ENCODE measurements at regions not wholly inside any gene's neighbourhood (a gene's known extent, or its start where the extent isn't known, plus 50 kb on each side); places are given as distances from the start of the nearest gene placed in this dataset.

DNA sequence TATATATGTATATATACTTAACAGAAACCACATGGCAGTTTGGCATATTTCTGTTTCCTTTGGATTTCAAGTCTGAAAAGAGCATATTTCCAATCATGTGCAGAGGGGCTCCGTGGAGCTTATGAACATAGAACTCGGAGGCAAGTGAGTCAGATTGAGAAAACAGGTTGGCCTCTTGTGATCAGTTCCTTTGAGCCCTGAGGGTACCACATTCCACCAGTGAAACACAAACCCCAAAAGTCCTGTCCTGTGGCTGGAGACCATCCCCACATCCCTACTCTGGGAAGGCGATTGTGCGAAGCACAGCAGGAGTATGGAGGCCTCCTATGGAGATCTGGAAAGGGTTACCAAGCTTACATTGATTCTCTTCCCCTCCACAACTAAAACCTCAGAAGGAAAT lies 196.7 kb upstream of the TMEM72 start:
- H3K9me3 ChIP-seq (replicated peaks in 1 of 2; ENCODE audit: control insufficient read depth in 2 of 2, insufficient read depth in 1 of 2, low read depth in 1 of 2, low read length in 2 of 2): no peaks in the 10 kb centered on the region
- H3K36me3 ChIP-seq (replicated peaks in 1 of 2; ENCODE audit: control insufficient read depth in 2 of 2, insufficient read depth in 2 of 2, low read length in 2 of 2): no peaks in the 10 kb centered on the region
- no peak overlapping the region for H3K18ac ChIP-seq (ENCODE audit: low read length)
- no peak overlapping the region for H3K4me3 ChIP-seq (ENCODE audit: low read length in 2 of 2)
- no peak overlapping the region for H4K91ac ChIP-seq (ENCODE audit: low read depth, low read length, poor library complexity)
- H3K79me1 ChIP-seq (ENCODE audit: low read depth, low read length): no peaks in the 10 kb centered on the region
- no peak overlapping the region for H2BK120ac ChIP-seq (ENCODE audit: low read depth, low read length)
- H2BK15ac ChIP-seq (ENCODE audit: low read length): no peak overlapping the region
- H3K9ac ChIP-seq (ENCODE audit: low read depth, low read length, poor library complexity): no peak overlapping the region
- H3K4me1 ChIP-seq (ENCODE audit: control insufficient read depth in 2 of 2, insufficient read depth in 1 of 2, low read depth in 1 of 2, low read length in 2 of 2): no peaks in the 10 kb centered on the region
- H2BK5ac ChIP-seq (ENCODE audit: low read length): no peak overlapping the region
- no peak overlapping the region for H4K8ac ChIP-seq (ENCODE audit: low read depth, low read length)
- H3K23ac ChIP-seq (ENCODE audit: low read depth, low read length, poor library complexity): no peak overlapping the region
- no peak overlapping the region for H2AFZ ChIP-seq (ENCODE audit: low read length)
- no peaks in the 10 kb centered on the region for H3K27me3 ChIP-seq (ENCODE audit: control insufficient read depth in 3 of 3, insufficient read depth in 3 of 3, low read depth in 1 of 3, low read length in 3 of 3)
- no peak for DNase-seq (ENCODE audit: low spot score)
- H3K4me2 ChIP-seq (ENCODE audit: insufficient read depth, low read length, poor library complexity, severe bottlenecking): no peak overlapping the region
- WGBS, 2 donors (ENCODE audit: extremely low coverage in 2 of 2, insufficient read length in 2 of 2, insufficient replicate concordance in 1 of 2): no CpG with 5 or more reads among the region's 4 CpGs
- no peak overlapping the region for H3K27ac ChIP-seq (replicated peaks; ENCODE audit: low read length)
- H3K4ac ChIP-seq (ENCODE audit: low read length): no peak overlapping the region
- H3K14ac ChIP-seq (ENCODE audit: low read length): no peak overlapping the region
- no peak overlapping the region for H2AK5ac ChIP-seq (ENCODE audit: low read depth, low read length)
- no peak overlapping the region for H2BK12ac ChIP-seq (ENCODE audit: low read length)

DNA sequence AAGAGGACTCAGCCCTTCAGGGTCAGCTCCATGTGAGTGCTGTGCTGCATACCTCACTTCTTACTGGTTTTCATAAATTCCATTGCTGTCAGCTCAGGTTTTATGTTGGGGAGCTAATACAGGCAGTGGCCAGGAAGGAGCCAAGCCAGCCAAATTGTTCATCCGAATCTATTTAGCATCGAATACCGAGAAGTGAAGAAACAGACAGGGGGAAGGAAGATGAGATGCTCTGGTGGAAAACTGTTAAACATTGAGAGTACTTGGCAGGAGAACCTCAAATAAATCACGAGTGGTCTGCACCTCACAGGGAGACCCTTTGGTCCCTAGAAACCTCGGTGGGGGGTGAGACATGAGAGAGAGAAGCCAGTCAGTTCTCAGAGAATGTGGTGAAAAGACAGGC lies 196.0 kb upstream of the TMEM72 start:
- Histone ChIP-seq H3K36me3 (replicated peaks in 1 of 2; ENCODE audit: control insufficient read depth in 2 of 2, insufficient read depth in 2 of 2, low read length in 2 of 2) (no peaks in the 10 kb centered on the region), H2BK5ac (ENCODE audit: low read length) (no peak overlapping the region), H3K4ac (ENCODE audit: low read length) (no peak overlapping the region), H3K9me3 (replicated peaks in 1 of 2; ENCODE audit: control insufficient read depth in 2 of 2, insufficient read depth in 1 of 2, low read depth in 1 of 2, low read length in 2 of 2) (no peaks in the 10 kb centered on the region), H3K23ac (ENCODE audit: low read depth, low read length, poor library complexity) (no peak overlapping the region), H2AFZ (ENCODE audit: low read length) (peak overlapping the region; percentile 3), H3K14ac (ENCODE audit: low read length) (no peak overlapping the region), H3K4me3 (ENCODE audit: low read length in 2 of 2) (no peak overlapping the region), H3K9ac (ENCODE audit: low read depth, low read length, poor library complexity) (no peak overlapping the region), H3K18ac (ENCODE audit: low read length) (no peak overlapping the region), H3K4me1 (ENCODE audit: control insufficient read depth in 2 of 2, insufficient read depth in 1 of 2, low read depth in 1 of 2, low read length in 2 of 2) (no peaks in the 10 kb centered on the region), H3K79me1 (ENCODE audit: low read depth, low read length) (no peaks in the 10 kb centered on the region), H2BK12ac (ENCODE audit: low read length) (no peak overlapping the region), H4K8ac (ENCODE audit: low read depth, low read length) (no peak overlapping the region), H3K4me2 (ENCODE audit: insufficient read depth, low read length, poor library complexity, severe bottlenecking) (no peak overlapping the region), H2BK120ac (ENCODE audit: low read depth, low read length) (peak overlapping the region; percentile 43), H3K27ac (replicated peaks; ENCODE audit: low read length) (no peak overlapping the region), H2AK5ac (ENCODE audit: low read depth, low read length) (no peak overlapping the region), H3K27me3 (ENCODE audit: control insufficient read depth in 3 of 3, insufficient read depth in 3 of 3, low read depth in 1 of 3, low read length in 3 of 3) (no peaks in the 10 kb centered on the region), H4K91ac (ENCODE audit: low read depth, low read length, poor library complexity) (no peak overlapping the region), H2BK15ac (ENCODE audit: low read length) (no peak overlapping the region)
- DNase-seq (ENCODE audit: low spot score): no peak
- WGBS, 2 donors (ENCODE audit: extremely low coverage in 2 of 2, insufficient read length in 2 of 2, insufficient replicate concordance in 1 of 2): no CpG with 5 or more reads among the region's 5 CpGs

DNA sequence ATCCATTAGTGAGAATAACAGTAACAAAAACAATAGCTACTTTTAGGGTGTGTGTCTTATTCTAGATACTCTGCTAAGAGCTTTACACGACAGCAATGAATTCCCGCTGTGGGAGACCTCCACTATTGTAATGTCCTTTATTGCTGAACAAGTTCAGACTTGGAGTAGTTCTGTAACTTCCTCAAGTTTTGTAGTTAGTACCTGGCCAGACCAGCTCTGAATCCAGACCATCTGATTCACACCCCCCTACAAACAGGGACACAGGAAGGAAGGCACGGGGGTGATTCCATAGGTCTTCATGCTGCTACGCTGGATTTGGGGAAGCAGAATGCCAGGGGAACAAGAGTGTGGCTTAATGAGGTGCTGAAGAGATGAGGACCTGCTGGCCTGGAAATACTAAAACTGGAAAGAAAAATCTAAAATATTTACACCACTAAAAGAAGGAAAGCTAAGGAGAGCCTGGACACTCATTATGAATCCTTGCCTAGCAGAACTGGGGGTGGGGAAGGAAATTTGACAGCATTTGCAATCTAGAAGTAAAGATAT lies 194.6 kb upstream of the TMEM72 start:
- H3K4me1 ChIP-seq (ENCODE audit: control insufficient read depth in 2 of 2, insufficient read depth in 1 of 2, low read depth in 1 of 2, low read length in 2 of 2): no peaks in the 10 kb centered on the region
- no peak overlapping the region for H2BK15ac ChIP-seq (ENCODE audit: low read length)
- H3K23ac ChIP-seq (ENCODE audit: low read depth, low read length, poor library complexity): no peak overlapping the region
- H3K4ac ChIP-seq (ENCODE audit: low read length): no peak overlapping the region
- no peak overlapping the region for H3K18ac ChIP-seq (ENCODE audit: low read length)
- H2AK5ac ChIP-seq (ENCODE audit: low read depth, low read length): no peak overlapping the region
- H3K4me3 ChIP-seq (ENCODE audit: low read length in 2 of 2): no peak overlapping the region
- H2AFZ ChIP-seq (ENCODE audit: low read length): no peak overlapping the region
- no peak overlapping the region for H3K4me2 ChIP-seq (ENCODE audit: insufficient read depth, low read length, poor library complexity, severe bottlenecking)
- no peak overlapping the region for H4K8ac ChIP-seq (ENCODE audit: low read depth, low read length)
- H3K9me3 ChIP-seq (replicated peaks in 1 of 2; ENCODE audit: control insufficient read depth in 2 of 2, insufficient read depth in 1 of 2, low read depth in 1 of 2, low read length in 2 of 2): no peaks in the 10 kb centered on the region
- no peak for DNase-seq (ENCODE audit: low spot score)
- H3K14ac ChIP-seq (ENCODE audit: low read length): no peak overlapping the region
- H3K27me3 ChIP-seq (ENCODE audit: control insufficient read depth in 3 of 3, insufficient read depth in 3 of 3, low read depth in 1 of 3, low read length in 3 of 3): no peaks in the 10 kb centered on the region
- H3K36me3 ChIP-seq (replicated peaks in 1 of 2; ENCODE audit: control insufficient read depth in 2 of 2, insufficient read depth in 2 of 2, low read length in 2 of 2): no peaks in the 10 kb centered on the region
- H3K9ac ChIP-seq (ENCODE audit: low read depth, low read length, poor library complexity): no peak overlapping the region
- no peak overlapping the region for H2BK120ac ChIP-seq (ENCODE audit: low read depth, low read length)
- no peak overlapping the region for H2BK12ac ChIP-seq (ENCODE audit: low read length)
- no peaks in the 10 kb centered on the region for H3K79me1 ChIP-seq (ENCODE audit: low read depth, low read length)
- no peak overlapping the region for H4K91ac ChIP-seq (ENCODE audit: low read depth, low read length, poor library complexity)
- WGBS, 2 donors (ENCODE audit: extremely low coverage in 2 of 2, insufficient read length in 2 of 2, insufficient replicate concordance in 1 of 2): no CpG with 5 or more reads among the region's 4 CpGs
- H2BK5ac ChIP-seq (ENCODE audit: low read length): no peak overlapping the region
- no peak overlapping the region for H3K27ac ChIP-seq (replicated peaks; ENCODE audit: low read length)

DNA sequence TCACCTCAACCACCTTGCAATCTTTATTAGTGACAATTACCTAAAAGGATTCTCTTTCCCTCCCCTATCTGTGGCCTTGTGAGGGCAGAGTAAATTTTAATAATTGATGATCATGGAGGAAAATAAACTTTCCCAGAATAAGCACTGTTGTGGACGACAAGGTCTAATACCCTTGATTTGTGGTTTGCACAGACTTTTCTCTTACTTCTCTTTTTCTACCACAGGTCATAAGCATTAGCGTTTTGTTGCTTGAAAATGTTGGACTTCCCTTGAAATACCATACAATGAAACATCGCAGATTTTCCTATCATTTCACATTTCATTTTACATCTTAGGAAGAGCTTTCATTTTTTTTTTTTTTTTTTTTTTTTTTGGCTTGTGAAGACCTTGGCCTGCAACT lies 188.1 kb upstream of the TMEM72 start:
- no peak overlapping the region for H2AFZ ChIP-seq (ENCODE audit: low read length)
- no peaks in the 10 kb centered on the region for H3K79me1 ChIP-seq (ENCODE audit: low read depth, low read length)
- no peak overlapping the region for H3K14ac ChIP-seq (ENCODE audit: low read length)
- H2BK120ac ChIP-seq (ENCODE audit: low read depth, low read length): no peak overlapping the region
- no peak overlapping the region for H3K4me3 ChIP-seq (ENCODE audit: low read length in 2 of 2)
- no peak overlapping the region for H2BK12ac ChIP-seq (ENCODE audit: low read length)
- no peak overlapping the region for H2BK5ac ChIP-seq (ENCODE audit: low read length)
- no peak overlapping the region for H4K91ac ChIP-seq (ENCODE audit: low read depth, low read length, poor library complexity)
- H4K8ac ChIP-seq (ENCODE audit: low read depth, low read length): no peak overlapping the region
- H3K23ac ChIP-seq (ENCODE audit: low read depth, low read length, poor library complexity): no peak overlapping the region
- no peak overlapping the region for H3K27ac ChIP-seq (replicated peaks; ENCODE audit: low read length)
- H3K18ac ChIP-seq (ENCODE audit: low read length): no peak overlapping the region
- H3K9ac ChIP-seq (ENCODE audit: low read depth, low read length, poor library complexity): no peak overlapping the region
- H3K27me3 ChIP-seq (ENCODE audit: control insufficient read depth in 3 of 3, insufficient read depth in 3 of 3, low read depth in 1 of 3, low read length in 3 of 3): no peaks in the 10 kb centered on the region
- no peaks in the 10 kb centered on the region for H3K36me3 ChIP-seq (replicated peaks in 1 of 2; ENCODE audit: control insufficient read depth in 2 of 2, insufficient read depth in 2 of 2, low read length in 2 of 2)
- no peaks in the 10 kb centered on the region for H3K9me3 ChIP-seq (replicated peaks in 1 of 2; ENCODE audit: control insufficient read depth in 2 of 2, insufficient read depth in 1 of 2, low read depth in 1 of 2, low read length in 2 of 2)
- H3K4me2 ChIP-seq (ENCODE audit: insufficient read depth, low read length, poor library complexity, severe bottlenecking): no peak overlapping the region
- no CpG with 5 or more reads among the region's 3 CpGs for WGBS, 2 donors (ENCODE audit: extremely low coverage in 2 of 2, insufficient read length in 2 of 2, insufficient replicate concordance in 1 of 2)
- no peak overlapping the region for H3K4ac ChIP-seq (ENCODE audit: low read length)
- no peaks in the 10 kb centered on the region for H3K4me1 ChIP-seq (ENCODE audit: control insufficient read depth in 2 of 2, insufficient read depth in 1 of 2, low read depth in 1 of 2, low read length in 2 of 2)
- no peak overlapping the region for H2BK15ac ChIP-seq (ENCODE audit: low read length)
- H2AK5ac ChIP-seq (ENCODE audit: low read depth, low read length): no peak overlapping the region
- DNase-seq (ENCODE audit: low spot score): no peak

Measured in neuronal stem cell (in vitro differentiated cells).